ENCODE measurements at regions not wholly inside any gene's neighbourhood (a gene's known extent, or its start where the extent isn't known, plus 50 kb on each side); places are given as distances from the start of the nearest gene placed in this dataset.

- no peaks in the 10 kb centered on the region for H3K4me1 Mint-ChIP-seq
- no peak overlapping the region for H3K4me3 Mint-ChIP-seq
- no peaks in the 10 kb centered on the region for H3K27me3 Mint-ChIP-seq (ENCODE audit: low read depth in 3 of 3)
- DNase-seq = no peak
- no peak overlapping the region for H3K27ac Mint-ChIP-seq
- H3K9me3 Mint-ChIP-seq = peaks cover 0 to 29% (median 24%) of the 10 kb centered on the region in 6 donors
- no peaks in the 10 kb centered on the region for H3K36me3 Mint-ChIP-seq
Observed at GRCh38 chr1:79777481-79778219, 771.1 kb upstream of the ADGRL4 start.

- Mint-ChIP-seq H3K9me3 (peaks cover 0 to 33% (median 21%) of the 10 kb centered on the region in 6 donors), H3K27me3 (ENCODE audit: low read depth in 3 of 3) (no peaks in the 10 kb centered on the region), H3K27ac (no peak overlapping the region), H3K36me3 (no peaks in the 10 kb centered on the region), H3K4me3 (no peak overlapping the region), H3K4me1 (no peaks in the 10 kb centered on the region)
- DNase-seq = no peak
Observed at GRCh38 chr1:79775402-79775801, 768.9 kb upstream of the ADGRL4 start.

DNA sequence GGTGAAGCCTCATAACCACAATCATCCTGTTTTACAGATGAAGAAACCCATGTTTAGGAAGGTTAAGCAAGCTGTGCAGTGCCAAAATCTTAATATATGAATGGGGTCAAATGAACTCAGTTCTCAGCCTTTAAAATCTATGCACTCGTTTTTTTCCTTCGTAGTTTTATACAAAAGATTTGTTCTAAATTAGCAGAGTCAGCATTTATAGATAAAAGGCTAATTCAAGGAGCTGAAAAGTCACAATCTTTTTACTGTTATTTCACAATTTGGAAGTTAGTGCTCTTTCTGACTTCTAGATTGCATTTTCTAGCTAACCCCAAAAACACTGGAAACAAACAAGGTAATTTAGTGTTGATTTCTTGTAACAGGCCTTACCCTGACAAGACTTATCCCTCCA is 766.9 kb upstream of the ADGRL4 start:
- H3K27me3 Mint-ChIP-seq (ENCODE audit: low read depth in 3 of 3) = peaks cover 0 to 1% (median 0%) of the 10 kb centered on the region in 3 donors
- no peaks in the 10 kb centered on the region for H3K4me1 Mint-ChIP-seq
- no peak for DNase-seq
- H3K9me3 Mint-ChIP-seq = peaks cover 2 to 42% (median 30%) of the 10 kb centered on the region in 6 donors
- no peaks in the 10 kb centered on the region for H3K36me3 Mint-ChIP-seq
- no peak overlapping the region for H3K27ac Mint-ChIP-seq
- H3K4me3 Mint-ChIP-seq = no peak overlapping the region

- Mint-ChIP-seq H3K4me1 (no peaks in the 10 kb centered on the region), H3K27me3 (ENCODE audit: low read depth in 3 of 3) (peaks cover 0 to 4% (median 0%) of the 10 kb centered on the region in 3 donors), H3K36me3 (no peaks in the 10 kb centered on the region), H3K4me3 (no peak overlapping the region), H3K9me3 (peaks cover 9 to 38% (median 26%) of the 10 kb centered on the region in 6 donors), H3K27ac (no peak overlapping the region)
- no peak for DNase-seq
Observed at GRCh38 chr1:79762461-79762860, 755.9 kb upstream of the ADGRL4 start.

DNA sequence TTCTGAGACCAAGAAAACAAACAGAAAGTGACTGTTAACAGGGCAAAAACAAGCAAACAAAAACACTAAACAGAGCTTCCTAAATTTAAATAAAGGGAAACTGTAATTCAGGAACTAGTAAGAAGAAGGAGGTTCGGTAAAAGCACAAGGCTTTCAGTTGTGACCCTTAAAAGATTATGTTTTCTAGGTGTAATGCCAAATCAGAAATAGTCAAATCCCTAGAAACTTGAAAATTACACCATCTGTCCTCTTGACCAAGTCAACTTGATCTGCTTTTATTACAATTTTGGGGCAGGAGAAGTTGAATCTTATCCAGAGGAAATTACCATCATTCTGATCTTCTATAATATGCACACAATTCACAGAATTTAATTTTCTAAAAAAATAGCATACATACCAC is 754.0 kb upstream of the ADGRL4 start:
- Mint-ChIP-seq H3K27me3 (ENCODE audit: low read depth in 3 of 3) (peaks cover 0 to 4% (median 0%) of the 10 kb centered on the region in 3 donors), H3K4me3 (no peak overlapping the region), H3K4me1 (no peaks in the 10 kb centered on the region), H3K9me3 (peaks cover 13 to 44% (median 28%) of the 10 kb centered on the region in 6 donors), H3K36me3 (no peaks in the 10 kb centered on the region), H3K27ac (no peak overlapping the region)
- DNase-seq = no peak

DNA sequence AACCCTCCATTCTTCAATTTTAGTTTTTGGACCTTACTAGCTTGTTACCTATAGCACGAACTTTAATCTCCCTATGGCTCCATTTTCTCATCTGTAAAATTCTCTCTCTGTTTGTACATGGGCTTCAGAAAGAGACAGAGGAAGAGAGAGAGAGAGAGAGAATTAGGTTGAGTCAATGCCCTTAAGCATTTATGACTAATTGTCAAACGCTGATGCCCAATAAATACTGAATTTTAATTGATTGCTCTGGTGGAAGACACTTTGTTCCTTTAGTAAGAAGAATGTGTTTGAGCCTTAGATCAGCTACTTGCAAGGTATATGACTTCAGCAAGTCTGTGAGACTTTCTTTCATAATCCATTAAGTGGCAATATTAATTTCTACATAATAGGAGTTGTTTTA is 743.1 kb upstream of the ADGRL4 start:
- no peaks in the 10 kb centered on the region for H3K36me3 Mint-ChIP-seq
- DNase-seq = no peak
- H3K9me3 Mint-ChIP-seq = peaks cover 0 to 50% (median 30%) of the 10 kb centered on the region in 6 donors
- H3K4me1 Mint-ChIP-seq = no peaks in the 10 kb centered on the region
- no peak overlapping the region for H3K27ac Mint-ChIP-seq
- H3K4me3 Mint-ChIP-seq = no peak overlapping the region
- peaks cover 0 to 3% (median 2%) of the 10 kb centered on the region in 3 donors for H3K27me3 Mint-ChIP-seq (ENCODE audit: low read depth in 3 of 3)

GRCh38 chr1:79745929-79746328 is 739.4 kb upstream of the ADGRL4 start:
- peaks cover 0 to 2% (median 2%) of the 10 kb centered on the region in 3 donors for H3K27me3 Mint-ChIP-seq (ENCODE audit: low read depth in 3 of 3)
- no peaks in the 10 kb centered on the region for H3K4me1 Mint-ChIP-seq
- no peak overlapping the region for H3K27ac Mint-ChIP-seq
- H3K9me3 Mint-ChIP-seq = peaks cover 0 to 51% (median 32%) of the 10 kb centered on the region in 6 donors
- DNase-seq = no peak
- H3K4me3 Mint-ChIP-seq = no peak overlapping the region
- H3K36me3 Mint-ChIP-seq = no peaks in the 10 kb centered on the region

DNA sequence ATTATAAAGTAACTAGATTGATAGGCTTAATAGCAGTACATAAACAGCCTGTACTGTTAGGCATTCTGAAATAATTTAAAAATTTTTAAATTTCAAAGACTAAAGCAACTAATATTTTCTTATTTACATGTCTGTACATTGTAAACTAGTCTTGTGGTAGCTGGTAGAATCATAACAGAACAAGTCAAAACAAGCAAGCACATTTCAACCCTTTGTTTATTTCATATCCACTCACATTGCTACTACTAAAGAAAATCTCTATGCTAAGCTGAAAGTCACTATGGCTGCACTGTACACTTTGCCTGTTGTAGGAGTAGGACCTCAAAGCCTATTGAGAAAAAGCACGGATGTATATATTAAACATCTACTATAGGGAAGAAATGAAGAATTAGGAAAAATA is 738.2 kb upstream of the ADGRL4 start:
- Mint-ChIP-seq H3K4me1 (no peaks in the 10 kb centered on the region), H3K27ac (no peak overlapping the region), H3K27me3 (ENCODE audit: low read depth in 3 of 3) (peaks cover 0 to 2% (median 0%) of the 10 kb centered on the region in 3 donors), H3K4me3 (no peak overlapping the region), H3K9me3 (peaks cover 0 to 48% (median 28%) of the 10 kb centered on the region in 6 donors), H3K36me3 (no peaks in the 10 kb centered on the region)
- no peak for DNase-seq

GRCh38 chr1:79741720-79742421 is 735.3 kb upstream of the ADGRL4 start:
- Mint-ChIP-seq H3K9me3 (peaks cover 0 to 57% (median 27%) of the 10 kb centered on the region in 6 donors), H3K4me3 (no peak overlapping the region), H3K36me3 (no peaks in the 10 kb centered on the region), H3K27me3 (ENCODE audit: low read depth in 3 of 3) (no peaks in the 10 kb centered on the region), H3K27ac (no peak overlapping the region), H3K4me1 (no peaks in the 10 kb centered on the region)
- DNase-seq = no peak

- Mint-ChIP-seq H3K36me3 (no peaks in the 10 kb centered on the region), H3K4me3 (no peak overlapping the region), H3K9me3 (peaks cover 8 to 66% (median 40%) of the 10 kb centered on the region in 6 donors), H3K27ac (no peak overlapping the region), H3K27me3 (ENCODE audit: low read depth in 3 of 3) (no peaks in the 10 kb centered on the region), H3K4me1 (no peaks in the 10 kb centered on the region)
- DNase-seq = no peak
Observed at GRCh38 chr1:79738101-79738500, 731.6 kb upstream of the ADGRL4 start.

GRCh38 chr1:79737193-79737592 is 730.7 kb upstream of the ADGRL4 start:
- no peak overlapping the region for H3K4me3 Mint-ChIP-seq
- H3K4me1 Mint-ChIP-seq = no peaks in the 10 kb centered on the region
- H3K36me3 Mint-ChIP-seq = no peaks in the 10 kb centered on the region
- no peak overlapping the region for H3K27ac Mint-ChIP-seq
- H3K9me3 Mint-ChIP-seq = peaks cover 8 to 62% (median 40%) of the 10 kb centered on the region in 6 donors
- DNase-seq = no peak
- no peaks in the 10 kb centered on the region for H3K27me3 Mint-ChIP-seq (ENCODE audit: low read depth in 3 of 3)

DNA sequence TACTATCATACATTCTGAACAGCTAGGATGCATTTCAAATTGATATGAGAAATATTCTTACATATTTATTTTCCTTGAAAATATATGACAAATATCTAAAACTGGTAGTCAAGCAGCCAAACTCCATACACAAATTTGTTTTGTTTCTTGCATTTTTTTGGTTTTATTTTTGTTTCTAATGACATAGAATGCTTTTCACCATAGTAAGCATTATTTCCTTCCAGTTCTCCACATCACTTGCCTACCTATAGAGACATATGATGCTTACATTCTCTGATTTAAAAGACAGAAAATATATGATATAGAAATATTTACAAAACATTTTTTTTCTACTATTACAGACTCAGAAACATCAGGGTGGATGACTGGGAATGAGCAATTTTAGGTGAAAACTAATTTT is 726.4 kb upstream of the ADGRL4 start:
- Mint-ChIP-seq H3K9me3 (peaks cover 18 to 61% (median 38%) of the 10 kb centered on the region in 6 donors), H3K27ac (no peak overlapping the region), H3K4me3 (no peak overlapping the region), H3K27me3 (ENCODE audit: low read depth in 3 of 3) (peaks cover 0 to 2% (median 0%) of the 10 kb centered on the region in 3 donors), H3K36me3 (peaks cover 0 to 4% (median 0%) of the 10 kb centered on the region in 3 donors), H3K4me1 (no peaks in the 10 kb centered on the region)
- DNase-seq = no peak

- no peak for DNase-seq
- peaks cover 0 to 3% (median 0%) of the 10 kb centered on the region in 3 donors for H3K27me3 Mint-ChIP-seq (ENCODE audit: low read depth in 3 of 3)
- H3K9me3 Mint-ChIP-seq = peaks cover 10 to 51% (median 27%) of the 10 kb centered on the region in 6 donors
- H3K27ac Mint-ChIP-seq = no peak overlapping the region
- H3K4me3 Mint-ChIP-seq = no peak overlapping the region
- peaks cover 0 to 4% (median 0%) of the 10 kb centered on the region in 3 donors for H3K36me3 Mint-ChIP-seq
- H3K4me1 Mint-ChIP-seq = no peaks in the 10 kb centered on the region
Observed at GRCh38 chr1:79726911-79727310, 720.4 kb upstream of the ADGRL4 start.

DNA sequence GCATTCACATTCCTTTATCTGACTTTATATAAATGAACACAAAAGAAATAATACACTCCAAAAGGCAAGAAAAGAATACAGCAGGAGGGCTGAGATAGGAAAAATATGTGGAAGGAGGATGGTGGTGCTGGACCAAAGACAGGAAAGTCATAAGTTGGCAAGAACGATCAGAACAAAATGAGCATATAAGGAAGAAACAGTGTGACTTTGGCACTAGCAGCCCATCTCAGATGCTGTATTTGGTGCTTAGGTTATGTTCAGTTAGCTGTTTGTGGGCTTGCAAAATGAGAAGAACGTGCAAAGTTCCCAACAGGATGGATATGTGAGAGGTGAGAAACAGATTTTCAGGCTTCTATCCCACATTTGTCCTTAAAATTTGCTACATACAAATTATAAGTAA is 719.8 kb upstream of the ADGRL4 start:
- no peak overlapping the region for H3K27ac Mint-ChIP-seq

More for the DNA sequence above, 719.8 kb upstream of the ADGRL4 start:
- Mint-ChIP-seq H3K27me3 (ENCODE audit: low read depth in 3 of 3) (peaks cover 0 to 3% (median 0%) of the 10 kb centered on the region in 3 donors), H3K4me3 (no peak overlapping the region), H3K4me1 (no peaks in the 10 kb centered on the region), H3K9me3 (peaks cover 10 to 51% (median 29%) of the 10 kb centered on the region in 6 donors), H3K36me3 (peaks cover 0 to 4% (median 0%) of the 10 kb centered on the region in 3 donors)
- no peak for DNase-seq
